Dendritic cell treated with granulocyte-macrophage colony-stimulating factor and Interleukin-4, amounts not matched to agents 40 ng/mL and 50 ng/mL, for 4 days (primary cell): ENCODE measurements at regions not wholly inside any gene's neighbourhood (a gene's known extent, or its start where the extent isn't known, plus 50 kb on each side); places are given as distances from the start of the nearest gene placed in this dataset.
"Not testable (repeated sequence)": the region's sequence is repeated elsewhere in the genome, so short reads cannot be mapped to it uniquely, and the experiment has no call there.

Experiments
- H3K27ac Mint-ChIP-seq: one replicate; pipeline ENCODE4 v1.8.0; 2022; ENCODE audit warnings: mild to moderate bottlenecking, mixed read lengths
- H3K27me3 Mint-ChIP-seq: one replicate; pipeline ENCODE4 v1.8.0; 2022; ENCODE audit warnings: mild to moderate bottlenecking, mixed read lengths
- H3K36me3 Mint-ChIP-seq: one replicate; pipeline ENCODE4 v1.8.0; 2022; ENCODE audit warnings: low read depth, mixed read lengths
- H3K4me1 Mint-ChIP-seq: one replicate; pipeline ENCODE4 v1.8.0; 2022; ENCODE audit warnings: low read depth, mixed read lengths
- H3K4me3 Mint-ChIP-seq: one replicate; pipeline ENCODE4 v1.8.0; 2022; ENCODE audit warnings: mild to moderate bottlenecking, moderate library complexity, mixed read lengths
- H3K9me3 Mint-ChIP-seq: one replicate; pipeline ENCODE4 v1.8.0; 2022; ENCODE audit warnings: mixed read lengths
- intact Hi-C: fragments of 100-400 bp; cut with micrococcal nuclease; formaldehyde crosslinking; loops from one replicate; pipeline ENCODE4 v1.15.0; 2022

GRCh38 chr9:108779551-108780325 lies 76.0 kb downstream of the ACTL7B start:
- H3K27me3 Mint-ChIP-seq, result no peaks in the 10 kb centered on the region
- H3K4me3 Mint-ChIP-seq, result no peak overlapping the region
- no peaks in the 10 kb centered on the region for H3K36me3 Mint-ChIP-seq
- peaks cover 43% of the 10 kb centered on the region for H3K4me1 Mint-ChIP-seq
- no peak overlapping the region for H3K27ac Mint-ChIP-seq
- intact Hi-C loops, result no loop called here
- H3K9me3 Mint-ChIP-seq, result no peaks in the 10 kb centered on the region

- peaks cover 21% of the 10 kb centered on the region for H3K4me1 Mint-ChIP-seq
- H3K27me3 Mint-ChIP-seq, result no peaks in the 10 kb centered on the region
- no peaks in the 10 kb centered on the region for H3K36me3 Mint-ChIP-seq
- no peak overlapping the region for H3K4me3 Mint-ChIP-seq
- intact Hi-C loops, result no loop called here
- no peak overlapping the region for H3K27ac Mint-ChIP-seq
- no peaks in the 10 kb centered on the region for H3K9me3 Mint-ChIP-seq
Measured at GRCh38 chr9:108776920-108777639, 78.7 kb downstream of the ACTL7B start.

GRCh38 chr9:108775901-108776306 lies 79.9 kb downstream of the ACTL7B start:
- intact Hi-C loops, result no loop called here
- Mint-ChIP-seq H3K27me3 (no peaks in the 10 kb centered on the region), H3K9me3 (no peaks in the 10 kb centered on the region)

DNA sequence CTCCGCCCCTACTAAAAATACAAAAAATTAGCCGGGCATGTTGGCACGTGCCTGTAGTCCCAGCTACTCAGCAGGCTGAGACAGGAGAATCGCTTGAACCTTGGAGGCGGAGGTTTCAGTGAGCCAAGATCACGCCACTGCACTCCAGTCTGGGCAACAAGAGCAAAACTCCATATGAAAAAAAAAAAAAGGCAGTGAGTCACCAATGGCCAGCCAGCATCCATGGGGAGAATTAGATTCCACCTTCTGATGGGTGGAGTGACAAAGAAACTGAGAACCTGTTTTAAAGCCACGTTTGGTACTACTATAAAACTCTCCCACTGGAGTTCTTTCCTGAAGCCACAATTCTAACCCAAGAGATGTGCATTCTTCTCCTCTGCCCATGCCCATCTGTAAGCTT lies 81.7 kb downstream of the ACTL7B start:
- H3K4me1 Mint-ChIP-seq, H3K4me3 Mint-ChIP-seq, H3K27ac Mint-ChIP-seq, H3K36me3 Mint-ChIP-seq, H3K27me3 Mint-ChIP-seq, intact Hi-C loops, H3K9me3 Mint-ChIP-seq: not testable (repeated sequence)

More at GRCh38 chr9:108775901-108776306, 79.9 kb downstream of the ACTL7B start:
- no peak overlapping the region for H3K27ac Mint-ChIP-seq
- H3K4me3 Mint-ChIP-seq, result no peak overlapping the region
- peaks cover 9% of the 10 kb centered on the region for H3K4me1 Mint-ChIP-seq
- H3K36me3 Mint-ChIP-seq, result no peaks in the 10 kb centered on the region

DNA sequence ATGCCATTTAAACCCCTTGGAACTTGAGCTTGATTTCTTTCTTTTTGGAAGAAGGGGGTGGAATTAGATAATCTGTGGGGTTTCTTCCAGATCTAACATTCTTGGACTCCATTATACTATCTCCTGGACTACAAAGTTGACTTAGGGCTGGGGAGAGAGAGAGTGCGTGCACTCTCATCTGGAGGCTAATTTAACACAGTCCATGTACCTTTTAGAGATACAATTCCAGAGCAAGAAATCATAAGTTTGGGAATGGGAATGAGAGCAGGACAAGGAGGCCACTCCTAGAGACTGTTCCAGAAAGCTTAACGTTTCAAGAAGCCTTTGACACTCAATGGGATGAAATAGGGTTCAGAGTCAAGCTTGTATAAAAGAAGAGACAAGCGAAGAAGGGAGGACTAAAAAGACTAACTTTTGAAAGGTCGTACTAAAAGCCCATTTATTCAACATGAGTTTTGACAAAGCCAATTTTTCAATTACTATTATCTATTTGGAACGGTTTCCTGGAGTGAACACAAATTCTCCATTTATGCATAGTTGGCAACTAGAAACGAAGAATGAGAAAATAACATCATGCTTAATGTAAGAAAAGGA lies 83.4 kb downstream of the ACTL7B start:
- H3K27ac Mint-ChIP-seq, result no peak overlapping the region
- no peak overlapping the region for H3K4me3 Mint-ChIP-seq
- intact Hi-C loops, result no loop called here
- no peaks in the 10 kb centered on the region for H3K36me3 Mint-ChIP-seq
- H3K9me3 Mint-ChIP-seq, result peaks cover 7% of the 10 kb centered on the region
- H3K4me1 Mint-ChIP-seq, result no peaks in the 10 kb centered on the region
- no peaks in the 10 kb centered on the region for H3K27me3 Mint-ChIP-seq

GRCh38 chr9:108768744-108769143 lies 87.0 kb downstream of the ACTL7B start:
- Mint-ChIP-seq H3K4me3 (no peak overlapping the region), H3K9me3 (peaks cover 7% of the 10 kb centered on the region), H3K36me3 (no peaks in the 10 kb centered on the region), H3K27ac (no peak overlapping the region), H3K27me3 (no peaks in the 10 kb centered on the region), H3K4me1 (peaks cover 5% of the 10 kb centered on the region)
- intact Hi-C loops, result loop anchor here (10.0 kb wide), 1 partner anchor 484 kb away; no protein-coding TSS in a partner anchor

GRCh38 chr9:108766626-108767161 lies 89.1 kb downstream of the ACTL7B start:
- intact Hi-C loops, result loop anchor here (10.0 kb wide), 1 partner anchor 482 kb away; no protein-coding TSS in a partner anchor
- Mint-ChIP-seq H3K27ac (no peak overlapping the region), H3K27me3 (no peaks in the 10 kb centered on the region), H3K4me1 (peaks cover 5% of the 10 kb centered on the region), H3K9me3 (peaks cover 7% of the 10 kb centered on the region), H3K36me3 (no peaks in the 10 kb centered on the region), H3K4me3 (no peak overlapping the region)

DNA sequence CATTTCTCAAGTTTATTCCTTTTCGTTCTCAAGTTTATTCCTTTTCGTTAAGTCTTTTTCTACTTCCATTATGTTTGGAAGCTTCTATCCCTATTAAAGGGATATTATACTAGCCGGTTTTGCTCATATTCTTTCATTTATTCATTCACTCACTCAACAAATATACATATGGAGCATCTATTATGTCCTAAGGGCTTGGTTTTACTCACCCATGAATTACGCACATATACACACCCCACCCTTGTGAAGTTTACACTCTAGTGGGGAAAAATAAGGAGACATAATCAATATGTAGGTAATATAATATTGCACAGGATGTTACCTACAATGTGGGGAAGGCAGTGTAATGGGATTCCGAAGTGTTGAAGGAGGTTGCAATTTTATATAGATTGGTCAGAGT lies 90.5 kb downstream of the ACTL7B start:
- intact Hi-C loops, result loop anchor here (10.0 kb wide), 1 partner anchor 480 kb away; no protein-coding TSS in a partner anchor

GRCh38 chr9:108762348-108763055 lies 93.3 kb downstream of the ACTL7B start:
- H3K4me3 Mint-ChIP-seq, result no peak overlapping the region
- no peak overlapping the region for H3K27ac Mint-ChIP-seq

More for the DNA sequence above, 90.5 kb downstream of the ACTL7B start:
- H3K4me1 Mint-ChIP-seq, result peaks cover 5% of the 10 kb centered on the region
- H3K36me3 Mint-ChIP-seq, result no peaks in the 10 kb centered on the region
- H3K4me3 Mint-ChIP-seq, result no peak overlapping the region
- peaks cover 5% of the 10 kb centered on the region for H3K9me3 Mint-ChIP-seq
- no peaks in the 10 kb centered on the region for H3K27me3 Mint-ChIP-seq
- H3K27ac Mint-ChIP-seq, result no peak overlapping the region

GRCh38 chr9:108761655-108762347 lies 94.0 kb downstream of the ACTL7B start:
- Mint-ChIP-seq H3K4me1 (peaks cover 4% of the 10 kb centered on the region), H3K9me3 (no peaks in the 10 kb centered on the region), H3K36me3 (no peaks in the 10 kb centered on the region), H3K27ac (no peak overlapping the region), H3K4me3 (no peak overlapping the region), H3K27me3 (no peaks in the 10 kb centered on the region)
- intact Hi-C loops, result loop anchor here (2.0 to 10.0 kb wide), 4 partner anchors 194 to 1339 kb away; no protein-coding TSS in a partner anchor

More at GRCh38 chr9:108762348-108763055, 93.3 kb downstream of the ACTL7B start:
- intact Hi-C loops, result loop anchor here (2.0 to 10.0 kb wide), 3 partner anchors 195 to 1340 kb away; no protein-coding TSS in a partner anchor
- H3K36me3 Mint-ChIP-seq, result no peaks in the 10 kb centered on the region
- no peaks in the 10 kb centered on the region for H3K9me3 Mint-ChIP-seq
- H3K4me1 Mint-ChIP-seq, result peaks cover 5% of the 10 kb centered on the region
- H3K27me3 Mint-ChIP-seq, result no peaks in the 10 kb centered on the region

DNA sequence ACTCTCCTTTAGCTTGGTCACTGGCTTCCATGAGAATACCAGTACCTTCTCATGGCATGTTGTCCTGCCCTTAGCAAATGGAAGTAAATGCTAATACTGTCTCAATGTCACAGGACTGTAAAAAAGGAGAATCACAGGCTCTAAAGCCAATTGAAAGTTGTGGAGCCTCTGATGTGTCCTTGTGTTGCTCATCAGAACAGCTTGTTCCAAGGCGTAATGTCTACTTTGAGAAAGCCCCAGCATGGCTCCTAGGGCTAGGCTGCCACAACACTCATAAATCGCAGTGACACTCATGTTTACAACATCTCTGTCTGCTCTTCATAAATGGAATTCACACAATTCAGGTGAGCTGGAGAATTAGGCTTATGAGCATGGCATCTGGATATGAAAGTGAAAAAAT lies 94.9 kb downstream of the ACTL7B start:
- Mint-ChIP-seq H3K9me3 (no peaks in the 10 kb centered on the region), H3K27me3 (no peaks in the 10 kb centered on the region), H3K27ac (no peak overlapping the region), H3K4me3 (no peak overlapping the region), H3K36me3 (no peaks in the 10 kb centered on the region), H3K4me1 (no peaks in the 10 kb centered on the region)
- intact Hi-C loops, result loop anchor here (2.0 to 10.0 kb wide), 3 partner anchors 194 to 1296 kb away; no protein-coding TSS in a partner anchor

GRCh38 chr9:108759835-108760234 lies 96.0 kb downstream of the ACTL7B start:
- H3K9me3 Mint-ChIP-seq, result no peaks in the 10 kb centered on the region
- intact Hi-C loops, result loop anchor here (2.0 to 10.0 kb wide), 3 partner anchors 193 to 1295 kb away; no protein-coding TSS in a partner anchor
- no peaks in the 10 kb centered on the region for H3K27me3 Mint-ChIP-seq
- no peaks in the 10 kb centered on the region for H3K4me1 Mint-ChIP-seq
- no peak overlapping the region for H3K27ac Mint-ChIP-seq
- H3K4me3 Mint-ChIP-seq, result no peak overlapping the region
- no peaks in the 10 kb centered on the region for H3K36me3 Mint-ChIP-seq

DNA sequence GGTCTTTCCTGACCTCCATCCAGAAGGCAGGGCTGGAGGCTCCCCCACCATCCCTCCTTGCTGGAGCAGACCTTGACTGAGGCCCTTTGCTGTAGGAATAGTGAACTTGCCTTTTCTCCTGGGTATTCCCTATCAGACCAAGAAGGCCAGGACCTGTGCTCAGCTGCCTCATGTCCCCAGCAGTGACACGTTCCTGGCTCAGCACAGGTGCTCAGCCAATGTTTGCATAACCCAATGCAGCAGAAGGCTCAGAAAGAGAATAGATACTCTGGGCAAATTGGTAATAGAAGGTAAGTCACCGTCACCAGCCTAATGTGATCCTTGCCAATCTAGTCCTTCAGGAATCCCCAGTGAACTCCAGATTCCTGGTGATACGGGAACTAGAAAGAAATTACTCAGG lies 96.4 kb downstream of the ACTL7B start:
- intact Hi-C loops, result no loop called here
- no peaks in the 10 kb centered on the region for H3K9me3 Mint-ChIP-seq
- H3K27ac Mint-ChIP-seq, result no peak overlapping the region
- H3K27me3 Mint-ChIP-seq, result no peaks in the 10 kb centered on the region
- no peak overlapping the region for H3K4me3 Mint-ChIP-seq
- H3K4me1 Mint-ChIP-seq, result no peaks in the 10 kb centered on the region
- no peaks in the 10 kb centered on the region for H3K36me3 Mint-ChIP-seq
